A673 (cell line): ENCODE measurements at regions not wholly inside any gene's neighbourhood (a gene's known extent, or its start where the extent isn't known, plus 50 kb on each side); places are given as distances from the start of the nearest gene placed in this dataset.

Source experiments
- BruUV-seq: library from RNA; stranded (reverse); fragments of 400-500 nt; replicated peaks from 2 replicates; lab custom pipeline; 2021; lab: Mats Ljungman, UMichigan
- CTCF ChIA-PET: fragments of 300-600 bp; sonication (Branson Sonifier 250); formaldehyde crosslinking; loops from one replicate; lab custom pipeline; 2022; ENCODE audit warnings: antibody characterized with exemption; lab: Charles Lee
- POLR2A ChIA-PET: fragments of 300-600 bp; sonication (Branson Sonifier 250); formaldehyde crosslinking; loops from one replicate; lab custom pipeline; 2022; ENCODE audit warnings: antibody characterized with exemption; ENCODE audit not compliant: low non-redundant PET; lab: Charles Lee
- DNase-seq: peaks from one replicate; pipeline ENCODE4 v3.0.0-alpha.2; 2015; ENCODE audit warnings: low spot score
- H3K27ac ChIP-seq: fragments of 200-600 bp; sonication (generic); 2 replicates; pipeline ENCODE4 v1.5.1; 2016; ENCODE audit warnings: mixed run types, low read depth, mild to moderate bottlenecking, mixed read lengths, antibody characterized with exemption, low read length; ENCODE audit not compliant: poor library complexity, severe bottlenecking
- H3K27me3 ChIP-seq: fragments of 200-600 bp; sonication (generic); replicated peaks from 2 replicates; pipeline ENCODE4 v1.6.1; 2017; ENCODE audit warnings: mixed run types, low read depth, mild to moderate bottlenecking, mixed read lengths, antibody characterized with exemption, low read length; ENCODE audit not compliant: insufficient read depth, poor library complexity
- H3K36me3 ChIP-seq: fragments of 200-600 bp; sonication (generic); 2 replicates; pipeline ENCODE4 v1.6.1; 2016; ENCODE audit warnings: mixed run types, mild to moderate bottlenecking, mixed read lengths, antibody characterized with exemption, low read length; ENCODE audit not compliant: insufficient read depth, poor library complexity, severe bottlenecking
- H3K4me1 ChIP-seq: fragments of 200-600 bp; sonication (generic); 2 replicates; pipeline ENCODE4 v1.6.1; 2017; ENCODE audit warnings: mixed run types, mild to moderate bottlenecking, mixed read lengths, antibody characterized with exemption, low read length; ENCODE audit not compliant: insufficient read depth, poor library complexity, severe bottlenecking
- H3K4me3 ChIP-seq: fragments of 200-600 bp; sonication (generic); 2 replicates; pipeline ENCODE4 v1.5.1; 2016; ENCODE audit warnings: low read depth, mixed run types, mild to moderate bottlenecking, mixed read lengths, low read length; ENCODE audit not compliant: poor library complexity, severe bottlenecking
- H3K9me3 ChIP-seq: fragments of 200-600 bp; sonication (generic); 2 replicates; pipeline ENCODE4 v1.6.1; 2016; ENCODE audit warnings: mixed run types, low read depth, mild to moderate bottlenecking, mixed read lengths, antibody characterized with exemption, low read length; ENCODE audit not compliant: poor library complexity, severe bottlenecking
- EZH2 ChIP-seq: fragments of 200-600 bp; sonication (generic); IDR thresholded peaks from 2 replicates; pipeline ENCODE4 v1.6.1; 2017; ENCODE audit warnings: borderline replicate concordance, low read depth, mild to moderate bottlenecking, mixed read lengths, antibody characterized with exemption, low read length; ENCODE audit not compliant: poor library complexity, severe bottlenecking
- intact Hi-C: fragments of 100-400 bp; cut with micrococcal nuclease; formaldehyde crosslinking; loops from one replicate; pipeline ENCODE4 v1.10.0; 2022; ENCODE audit not compliant: unreplicated experiment
- TF ChIP-seq, protein P1 (sequence below): fragments of 300-800, 200-600 bp; sonication (generic); conservative IDR thresholded peaks from 2 replicates; pipeline ENCODE4 v1.5.1; 2017; ENCODE audit warnings: low read depth, mild to moderate bottlenecking, antibody characterized with exemption, low read length, moderate library complexity, mixed read lengths

DNA sequence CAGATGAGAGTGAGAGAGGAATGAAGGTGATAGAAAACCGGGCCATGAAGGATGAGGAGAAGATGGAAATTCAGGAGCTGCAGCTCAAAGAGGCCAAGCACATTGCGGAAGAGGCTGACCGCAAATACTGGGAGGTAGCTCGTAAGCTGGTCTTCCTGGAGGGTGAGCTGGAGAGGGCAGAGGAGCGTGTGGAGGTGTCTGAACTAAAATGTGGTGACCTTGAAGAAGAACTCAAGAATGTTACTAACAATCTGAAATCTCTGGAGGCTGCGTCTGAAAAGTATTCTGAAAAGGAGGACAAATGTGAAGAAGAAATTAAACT lies 88.9 kb downstream of the EOMES start:
- Histone ChIP-seq H3K27me3 (no peaks in the 10 kb centered on the region), H3K4me3 (peak overlapping the region; percentile 35), H3K36me3 (no peaks in the 10 kb centered on the region), H3K27ac (no peak overlapping the region), H3K4me1 (peaks cover 5% of the 10 kb centered on the region), H3K9me3 (no peaks in the 10 kb centered on the region)
- ChIA-PET CTCF (interaction anchor here (0.5 kb wide), 1 partner anchor 74 kb away, joined by 7 read pairs; no protein-coding TSS in a partner anchor), POLR2A (no interaction called here)
- TF ChIP-seq EZH2: no peak
- TF ChIP-seq, protein P1, sequence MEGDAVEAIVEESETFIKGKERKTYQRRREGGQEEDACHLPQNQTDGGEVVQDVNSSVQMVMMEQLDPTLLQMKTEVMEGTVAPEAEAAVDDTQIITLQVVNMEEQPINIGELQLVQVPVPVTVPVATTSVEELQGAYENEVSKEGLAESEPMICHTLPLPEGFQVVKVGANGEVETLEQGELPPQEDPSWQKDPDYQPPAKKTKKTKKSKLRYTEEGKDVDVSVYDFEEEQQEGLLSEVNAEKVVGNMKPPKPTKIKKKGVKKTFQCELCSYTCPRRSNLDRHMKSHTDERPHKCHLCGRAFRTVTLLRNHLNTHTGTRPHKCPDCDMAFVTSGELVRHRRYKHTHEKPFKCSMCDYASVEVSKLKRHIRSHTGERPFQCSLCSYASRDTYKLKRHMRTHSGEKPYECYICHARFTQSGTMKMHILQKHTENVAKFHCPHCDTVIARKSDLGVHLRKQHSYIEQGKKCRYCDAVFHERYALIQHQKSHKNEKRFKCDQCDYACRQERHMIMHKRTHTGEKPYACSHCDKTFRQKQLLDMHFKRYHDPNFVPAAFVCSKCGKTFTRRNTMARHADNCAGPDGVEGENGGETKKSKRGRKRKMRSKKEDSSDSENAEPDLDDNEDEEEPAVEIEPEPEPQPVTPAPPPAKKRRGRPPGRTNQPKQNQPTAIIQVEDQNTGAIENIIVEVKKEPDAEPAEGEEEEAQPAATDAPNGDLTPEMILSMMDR: no peak
- DNase-seq: no peak
- intact Hi-C loops: no loop called here
- no TSS peak for BruUV-seq

DNA sequence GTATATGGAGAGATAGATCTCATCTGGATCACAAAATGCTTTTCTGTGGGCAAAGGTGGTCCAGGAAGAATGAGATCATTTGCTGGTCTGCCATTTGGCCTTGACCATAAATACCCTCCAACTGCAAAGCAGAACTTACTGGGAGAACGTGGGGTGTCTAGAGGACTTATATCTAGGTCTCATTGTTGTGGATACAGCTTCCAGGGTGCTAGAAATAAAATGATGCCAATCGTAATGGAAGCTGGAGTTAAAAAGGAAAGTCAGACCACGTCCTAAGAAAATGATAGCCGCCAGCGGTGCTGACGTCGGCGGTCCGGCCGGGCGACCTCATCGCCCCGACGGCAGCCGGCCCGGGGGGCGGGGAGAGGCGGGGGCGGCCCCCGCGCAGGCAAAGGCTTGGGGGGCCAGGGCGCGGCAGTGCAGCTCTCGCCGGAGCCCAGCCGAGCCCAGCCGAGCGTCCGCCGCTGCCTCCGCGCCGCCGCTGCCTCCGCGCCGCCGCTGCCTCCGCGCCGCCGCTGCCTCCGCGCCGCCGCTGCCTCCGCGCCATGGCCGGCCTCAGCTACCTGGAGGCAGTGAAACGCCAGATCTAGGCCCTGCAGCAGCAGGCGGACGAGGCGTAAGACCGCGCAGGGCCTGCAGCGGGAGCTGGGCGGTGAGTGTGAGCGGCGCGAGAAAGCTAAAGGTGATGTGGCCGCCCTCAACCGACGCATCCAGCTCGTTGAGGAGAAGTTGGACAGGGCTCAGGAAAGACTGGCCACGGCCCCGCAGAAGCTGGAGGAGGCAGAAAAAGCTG lies 89.5 kb downstream of the EOMES start:
- no peak for DNase-seq
- Histone ChIP-seq H3K4me3 (peak overlapping the region; percentile 35), H3K4me1 (peaks cover 5% of the 10 kb centered on the region), H3K36me3 (no peaks in the 10 kb centered on the region), H3K27ac (no peak overlapping the region), H3K27me3 (no peaks in the 10 kb centered on the region), H3K9me3 (no peaks in the 10 kb centered on the region)
- BruUV-seq: no TSS peak
- intact Hi-C loops: no loop called here
- ChIA-PET CTCF (interaction anchor here (0.5 kb wide), 1 partner anchor 74 kb away, joined by 7 read pairs; no protein-coding TSS in a partner anchor), POLR2A (no interaction called here)
- TF ChIP-seq, protein P1: no peak
- no peak for TF ChIP-seq EZH2

DNA sequence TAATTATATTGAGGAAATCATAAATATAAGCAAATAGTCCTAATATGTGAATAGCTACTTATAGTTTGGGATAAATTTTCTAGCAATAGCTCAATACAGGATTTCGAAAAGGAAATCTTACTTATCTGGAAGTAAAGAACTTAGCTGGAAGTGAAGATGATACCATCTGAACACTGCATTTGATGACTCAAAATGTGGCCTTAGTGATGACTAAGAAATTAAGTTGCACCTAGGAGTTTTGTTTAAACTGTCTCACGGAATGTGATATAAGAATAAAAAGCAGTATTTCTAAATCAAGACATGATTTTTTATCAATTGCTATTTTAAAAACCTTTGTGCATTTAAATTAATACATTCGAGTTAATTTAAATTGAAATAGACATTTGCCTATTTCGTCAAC lies 91.2 kb downstream of the EOMES start:
- BruUV-seq: no TSS peak
- H3K27ac ChIP-seq: no peak overlapping the region
- no peaks in the 10 kb centered on the region for H3K36me3 ChIP-seq
- CTCF ChIA-PET: no interaction called here
- TF ChIP-seq, protein P1: no peak
- no peak for TF ChIP-seq EZH2
- H3K4me1 ChIP-seq: peaks cover 7% of the 10 kb centered on the region
- H3K4me3 ChIP-seq: no peak overlapping the region
- no peaks in the 10 kb centered on the region for H3K9me3 ChIP-seq
- H3K27me3 ChIP-seq: no peaks in the 10 kb centered on the region
- no peak for DNase-seq
- intact Hi-C loops: no loop called here
- POLR2A ChIA-PET: no interaction called here
